HG03108 (cell line): ENCODE measurements at regions not wholly inside any gene's neighbourhood (a gene's known extent, or its start where the extent isn't known, plus 50 kb on each side); places are given as distances from the start of the nearest gene placed in this dataset.

Experiments
- ATAC-seq: cut with Tn5 transposase; IDR thresholded peaks from one replicate; pipeline ENCODE4 v1.9.1; 2021; ENCODE audit warnings: moderate library complexity; ENCODE audit not compliant: unreplicated experiment

DNA sequence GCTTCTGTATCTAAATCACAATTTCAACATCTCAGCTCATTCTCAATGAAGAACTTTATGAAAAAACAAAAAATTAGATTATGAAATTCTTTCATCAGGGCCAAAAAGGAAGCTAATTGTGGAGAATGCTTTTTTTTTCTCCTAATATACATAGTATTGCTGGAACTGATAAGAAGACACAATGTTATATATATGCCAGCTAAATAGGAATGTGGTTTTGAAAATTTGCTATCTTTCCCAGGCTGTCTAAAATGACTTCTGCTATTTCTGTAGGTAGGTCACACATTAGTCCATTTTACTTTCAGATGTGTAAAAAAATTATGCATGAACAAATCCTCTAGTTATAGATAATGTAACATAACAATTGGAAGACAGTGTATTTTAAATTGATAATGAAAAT, 732.9 kb downstream of the RWDD3 start:
- ATAC-seq, result no peak

- no peak for ATAC-seq
Observed at GRCh38 chr1:95974586-95974985, 740.6 kb downstream of the RWDD3 start.

DNA sequence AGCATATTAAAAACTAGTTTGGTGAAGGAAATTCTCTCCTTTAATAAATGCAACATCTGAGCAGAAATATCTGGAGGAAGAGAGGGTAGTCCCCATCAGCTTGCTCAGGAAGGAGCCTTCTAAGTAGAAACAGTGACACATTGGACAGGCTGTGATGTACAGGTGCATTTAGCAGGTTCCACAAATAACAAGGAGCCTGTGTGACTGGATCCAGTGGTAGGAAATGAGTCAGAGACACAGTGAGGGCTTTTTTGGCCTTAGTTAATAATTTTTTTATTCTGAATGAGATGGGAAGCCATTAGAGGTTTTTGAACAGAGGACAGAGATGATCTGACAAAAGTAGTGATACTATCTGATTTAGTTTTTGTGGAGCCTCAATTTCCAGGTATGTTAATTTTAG, 738.9 kb upstream of the PTBP2 start:
- no peak for ATAC-seq

DNA sequence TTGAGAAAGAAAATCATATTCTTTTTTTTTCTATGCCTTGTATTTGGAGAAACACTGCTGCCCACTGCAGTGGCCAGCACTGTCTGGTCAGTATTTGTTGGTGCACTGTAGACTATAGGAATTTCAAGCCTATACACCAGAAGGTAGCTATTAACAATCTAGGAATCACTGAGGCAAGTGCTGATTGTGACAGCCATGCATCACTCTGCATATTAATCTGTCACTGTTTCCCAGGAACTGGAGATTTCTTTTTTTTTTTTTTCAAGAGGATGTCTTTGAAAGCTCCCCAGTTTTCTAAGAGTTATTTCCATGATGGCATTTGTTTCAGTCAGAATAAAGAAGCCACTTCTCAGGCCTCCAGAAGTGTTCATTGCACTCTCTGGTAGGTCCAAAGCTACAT, 737.8 kb upstream of the PTBP2 start:
- ATAC-seq, result no peak

DNA sequence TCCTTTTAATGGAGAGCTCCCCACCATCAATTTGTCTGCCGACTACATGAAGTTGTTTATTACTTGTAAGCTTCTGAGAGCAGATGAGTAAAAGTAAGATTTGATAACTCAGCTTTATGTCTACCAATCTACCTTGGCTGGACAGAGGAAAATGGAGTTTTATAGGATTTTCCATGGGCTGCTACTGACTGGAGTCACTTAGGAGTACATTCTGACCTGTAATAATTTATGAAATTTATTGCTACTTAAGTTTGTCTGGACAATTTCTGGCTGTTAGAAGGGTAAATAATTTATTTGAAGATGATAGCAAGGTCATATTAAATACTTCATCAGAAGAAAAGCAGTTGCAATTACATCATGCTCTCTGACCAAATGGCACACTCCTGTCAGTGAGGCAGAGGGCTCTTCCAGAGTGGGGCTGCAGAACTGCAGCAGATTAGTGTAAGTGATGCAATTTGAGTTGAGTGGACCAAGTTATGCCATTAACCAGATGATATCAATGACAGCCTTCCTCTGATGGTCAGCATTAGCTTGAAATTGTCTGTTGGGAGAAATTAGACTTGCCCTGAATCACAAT, 736.7 kb upstream of the PTBP2 start:
- ATAC-seq, result no peak

- no peak for ATAC-seq
Observed at GRCh38 chr1:95990033-95990432, 731.6 kb upstream of the PTBP2 start.

DNA sequence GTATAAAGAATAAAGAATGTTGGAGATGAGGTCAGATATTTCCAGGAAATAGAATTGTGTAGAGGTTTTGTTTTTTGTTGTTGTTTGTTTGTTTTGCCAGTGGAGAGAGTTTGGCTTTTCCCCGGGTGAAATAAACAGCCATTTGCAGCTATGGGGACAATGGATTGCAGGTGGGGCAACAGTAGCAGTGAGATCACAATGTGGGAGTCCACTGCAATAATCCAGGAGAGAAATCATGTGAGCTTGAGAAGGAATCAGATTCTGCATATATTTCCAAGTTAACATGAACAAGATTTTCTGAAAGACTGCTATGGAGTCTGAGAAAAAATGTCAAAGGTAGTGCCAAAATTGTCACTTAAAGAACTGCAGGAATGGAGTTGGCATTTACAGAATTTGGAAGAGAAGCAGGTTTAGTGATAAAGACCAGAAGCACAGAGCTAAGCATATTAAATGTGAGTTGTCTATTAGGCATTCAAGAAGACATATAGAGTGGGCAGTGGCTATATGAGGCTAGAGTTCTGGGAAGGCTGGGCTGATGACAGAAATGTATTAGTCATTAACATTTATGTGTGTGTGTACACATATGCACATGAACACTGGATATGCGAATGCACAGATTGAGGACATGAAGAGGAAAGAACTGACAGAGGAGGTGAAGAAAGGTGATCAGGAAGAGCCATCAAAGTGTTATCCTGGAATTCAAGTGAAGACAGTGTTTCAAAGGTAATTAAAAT, 729.6 kb upstream of the PTBP2 start:
- ATAC-seq, result no peak

DNA sequence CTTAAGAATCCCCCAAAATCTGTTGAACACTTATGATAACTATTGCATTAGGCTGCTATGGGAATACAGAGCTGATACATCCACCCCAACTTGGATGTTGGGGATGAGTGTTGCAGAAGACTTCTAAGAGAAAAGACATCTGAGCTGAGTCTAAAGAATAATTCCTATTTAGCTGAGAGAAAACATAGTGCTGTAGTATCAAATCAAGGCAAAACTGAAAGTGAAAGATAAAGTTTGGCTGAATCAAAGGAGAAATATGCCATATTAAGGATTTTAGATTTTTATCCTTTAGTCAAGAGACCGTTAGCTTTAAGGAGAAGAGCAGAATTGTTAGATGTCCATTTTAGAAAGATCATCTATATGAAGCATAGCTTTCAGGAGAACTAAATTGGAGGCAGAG, 726.9 kb upstream of the PTBP2 start:
- ATAC-seq, result no peak

GRCh38 chr1:96002201-96002600, 719.4 kb upstream of the PTBP2 start:
- ATAC-seq, result no peak

DNA sequence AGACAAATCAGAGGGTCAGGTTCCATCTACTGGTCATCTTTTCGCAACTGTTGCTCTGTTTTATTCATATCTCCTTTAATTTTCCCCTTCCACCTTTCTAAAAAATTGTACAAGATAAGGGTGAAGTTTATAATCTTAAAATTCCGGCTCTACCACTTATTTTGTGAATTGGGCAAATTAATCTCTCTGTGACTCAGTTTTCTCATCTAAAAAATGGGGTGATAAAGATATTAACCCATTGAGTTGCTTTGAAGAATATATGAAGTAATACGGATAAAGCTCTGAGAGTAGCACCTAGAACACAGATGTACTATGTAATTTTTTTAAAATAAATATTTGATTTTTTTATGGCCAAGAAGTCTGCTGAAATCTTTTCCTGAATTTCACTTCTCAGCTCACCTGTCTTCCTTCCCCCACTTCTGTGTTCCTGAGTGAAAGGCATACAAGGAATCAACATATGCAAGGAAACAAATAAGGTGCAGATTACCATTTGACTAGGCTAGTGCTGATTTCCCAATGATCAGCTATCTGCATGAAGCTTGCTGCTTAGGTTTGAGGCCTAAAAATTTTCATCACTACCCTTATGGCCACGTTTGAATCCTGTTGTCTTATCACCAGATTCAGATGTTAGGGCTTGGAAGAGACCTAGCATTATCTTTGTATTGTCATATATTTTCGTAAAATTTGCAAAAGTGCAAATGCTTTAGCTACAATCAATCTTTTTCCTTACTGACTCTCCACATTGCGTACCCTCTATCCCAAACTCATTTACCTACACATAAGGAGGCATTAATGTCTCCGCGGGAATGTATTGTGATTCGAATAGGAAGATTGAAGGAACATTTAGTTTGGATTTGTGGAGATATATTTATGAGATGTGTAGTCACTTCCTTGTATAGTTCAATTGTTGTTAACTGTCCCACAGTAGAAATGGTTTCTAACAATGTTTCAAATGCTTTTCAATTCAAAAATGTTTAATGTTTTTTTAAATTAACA, 718.3 kb upstream of the PTBP2 start:
- ATAC-seq, result no peak

GRCh38 chr1:96009831-96010434, 711.7 kb upstream of the PTBP2 start:
- no peak for ATAC-seq

DNA sequence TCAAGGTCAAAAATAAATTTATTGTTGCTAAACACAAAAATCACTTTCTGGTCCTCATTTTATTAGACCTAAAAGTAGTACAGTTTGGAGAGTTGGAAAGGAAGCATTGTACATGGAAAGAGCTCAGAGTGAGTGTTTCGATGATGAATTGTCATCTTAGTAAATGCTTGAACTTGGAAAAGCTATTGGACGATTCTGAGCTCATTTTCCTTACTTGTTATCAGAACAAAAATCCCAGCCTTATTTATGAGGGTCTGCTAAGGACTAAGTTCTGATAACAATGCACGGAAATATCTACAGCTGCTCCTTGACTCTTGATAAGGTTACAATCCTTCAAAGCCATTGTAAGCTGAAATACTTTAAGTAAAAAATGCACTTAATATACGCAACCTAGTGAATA, 710.0 kb upstream of the PTBP2 start:
- ATAC-seq, result no peak

DNA sequence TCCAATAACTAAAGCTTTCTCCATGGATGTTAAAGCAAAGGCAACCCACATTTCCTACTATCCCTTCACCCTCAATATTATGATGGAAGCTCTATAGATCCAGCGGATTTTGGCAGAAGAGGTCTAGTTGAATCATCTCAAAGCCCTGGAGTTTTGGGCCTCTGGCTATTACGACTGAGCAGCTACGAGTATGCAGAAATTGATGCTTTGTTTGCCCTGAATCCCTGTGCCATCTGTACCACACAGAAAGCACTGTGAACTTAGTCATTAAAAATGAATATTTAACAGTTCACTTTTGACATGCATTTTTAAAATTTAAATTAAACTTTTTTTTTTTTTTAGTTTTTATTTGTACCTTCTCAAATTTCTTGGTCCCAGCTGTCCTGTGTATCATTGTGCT, 705.4 kb upstream of the PTBP2 start:
- ATAC-seq, result no peak

DNA sequence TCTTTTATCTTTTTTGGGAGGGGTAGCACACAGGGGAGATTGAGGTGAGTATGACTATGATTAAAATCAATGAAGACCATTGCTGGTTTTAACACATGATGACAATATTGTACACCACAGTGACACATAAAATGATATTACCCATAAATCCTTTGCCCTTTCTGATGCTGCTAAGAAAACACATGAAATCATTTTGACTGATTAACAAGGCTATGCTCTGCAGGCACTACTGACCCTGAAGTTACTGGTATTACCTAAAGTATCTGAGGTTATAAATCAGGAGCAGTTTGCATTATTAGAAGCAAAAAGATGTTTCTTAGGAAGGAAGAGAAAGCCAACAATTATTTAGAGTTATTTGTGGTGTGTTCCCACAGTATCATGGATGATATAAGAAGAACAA, 701.2 kb upstream of the PTBP2 start:
- no peak for ATAC-seq

- no peak for ATAC-seq
Observed at GRCh38 chr1:96025062-96025461, 696.5 kb upstream of the PTBP2 start.

GRCh38 chr1:96028071-96028470, 693.5 kb upstream of the PTBP2 start:
- ATAC-seq, result no peak

- ATAC-seq, result no peak
Observed at GRCh38 chr1:96030312-96030711, 691.3 kb upstream of the PTBP2 start.

DNA sequence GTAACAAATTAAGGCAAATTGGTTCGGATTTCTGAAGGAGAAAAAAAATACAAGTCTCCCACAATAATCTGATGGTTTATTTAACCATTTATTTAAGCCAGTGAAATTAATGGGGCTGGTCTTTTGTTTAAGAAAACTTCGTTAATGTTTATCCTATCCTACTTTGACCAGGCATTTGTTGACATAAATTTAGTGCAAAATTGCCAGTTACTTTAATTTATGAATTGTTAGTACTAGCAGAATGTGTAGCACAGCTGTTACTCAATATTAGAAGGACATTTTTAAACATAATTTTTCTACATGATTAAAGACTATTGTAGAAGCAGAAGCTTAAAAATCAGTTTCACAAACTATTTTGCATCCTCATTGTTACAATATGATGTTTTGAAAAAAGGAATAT, 687.6 kb upstream of the PTBP2 start:
- ATAC-seq, result no peak

- ATAC-seq, result no peak
Observed at GRCh38 chr1:96036763-96037162, 684.8 kb upstream of the PTBP2 start.

- no peak for ATAC-seq
Observed at GRCh38 chr1:96038636-96039035, 682.9 kb upstream of the PTBP2 start.

DNA sequence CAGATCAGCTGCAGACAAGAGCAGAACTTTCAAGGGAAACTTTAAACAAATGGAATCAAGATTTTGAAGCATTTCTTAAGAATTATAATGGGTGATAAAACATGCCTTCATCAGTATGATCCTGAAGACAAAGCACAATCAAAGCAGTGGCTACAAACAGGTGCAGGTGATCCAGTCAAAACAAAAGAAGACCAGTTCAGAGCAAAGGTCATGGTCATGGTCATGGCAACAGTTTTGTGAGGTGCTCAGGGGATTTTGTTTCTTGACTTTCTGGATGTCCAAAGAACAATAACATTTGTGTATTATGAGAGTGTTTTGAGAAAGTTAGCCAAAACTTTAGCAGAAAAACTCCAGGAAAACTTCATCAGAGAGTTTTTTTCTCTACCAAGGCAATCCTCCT, 681.7 kb upstream of the PTBP2 start:
- no peak for ATAC-seq
